HG03432 (cell line): ENCODE measurements at regions not wholly inside any gene's neighbourhood (a gene's known extent, or its start where the extent isn't known, plus 50 kb on each side); places are given as distances from the start of the nearest gene placed in this dataset.
"Not testable (repeated sequence)": the region's sequence is repeated elsewhere in the genome, so short reads cannot be mapped to it uniquely, and the experiment has no call there.

ENCODE experiments used
- ATAC-seq: cut with Tn5 transposase; IDR thresholded peaks from one replicate; pipeline ENCODE4 v1.9.1; 2021; ENCODE audit warnings: mild to moderate bottlenecking, moderate library complexity; ENCODE audit not compliant: unreplicated experiment

- no peak for ATAC-seq
Observed at GRCh38 chr18:44265437-44265836, 415.3 kb upstream of the SETBP1 start.

DNA sequence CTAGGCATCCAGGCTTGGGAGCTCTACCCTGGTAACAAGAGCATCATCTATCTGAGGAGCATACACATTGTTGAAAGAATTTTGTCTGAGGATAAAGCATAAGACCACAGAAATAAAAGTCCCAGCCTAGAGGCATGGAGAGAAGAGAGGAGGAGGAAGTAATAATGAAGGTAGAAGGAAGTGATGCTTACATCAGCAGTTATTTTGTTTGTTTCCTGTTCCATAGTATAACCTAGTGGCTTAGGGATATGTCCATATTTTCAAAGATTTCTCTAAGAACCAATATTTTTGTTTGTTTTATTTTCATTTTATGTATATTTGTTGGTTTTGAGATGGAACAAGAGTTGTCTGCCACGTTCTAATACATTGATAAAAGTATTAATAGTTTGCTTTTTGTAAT, 407.4 kb upstream of the SETBP1 start:
- no peak for ATAC-seq

DNA sequence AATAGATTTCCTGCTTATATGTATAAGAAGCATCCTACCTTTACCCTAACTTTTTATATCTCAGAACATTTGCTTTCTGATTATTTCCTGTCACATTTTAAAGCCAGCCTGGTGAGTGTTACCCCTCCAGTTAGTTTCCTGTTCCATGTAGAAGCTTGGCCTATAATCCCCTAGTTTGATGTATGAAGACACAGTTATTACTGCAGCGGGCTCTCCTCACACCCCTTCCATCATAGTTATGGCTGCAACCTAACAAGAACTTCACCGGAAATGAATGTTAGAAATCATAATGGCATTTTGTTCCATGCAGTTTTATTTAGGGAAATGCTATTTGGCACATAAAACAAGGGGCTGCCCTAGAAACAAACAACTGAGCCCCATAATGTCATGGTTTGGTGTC, 400.2 kb upstream of the SETBP1 start:
- ATAC-seq: no peak

DNA sequence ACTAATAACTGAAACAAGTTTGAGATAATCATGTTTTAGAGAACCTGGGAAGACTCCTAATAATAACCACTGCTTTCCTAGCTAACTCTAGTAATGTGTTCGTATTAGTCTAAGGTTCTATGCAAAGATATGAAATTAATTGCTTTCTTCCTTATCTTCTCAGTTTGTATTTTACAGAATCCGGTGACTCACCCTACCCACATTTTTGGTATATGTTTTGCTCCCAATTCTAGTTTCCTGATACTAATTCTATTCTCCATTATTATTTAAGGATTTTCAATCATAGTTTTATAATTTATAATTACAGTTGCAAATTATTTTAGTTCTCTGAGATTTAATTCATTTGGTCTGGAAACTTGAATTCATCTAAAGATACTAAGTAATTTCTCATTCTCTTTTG, 394.6 kb upstream of the SETBP1 start:
- no peak for ATAC-seq

DNA sequence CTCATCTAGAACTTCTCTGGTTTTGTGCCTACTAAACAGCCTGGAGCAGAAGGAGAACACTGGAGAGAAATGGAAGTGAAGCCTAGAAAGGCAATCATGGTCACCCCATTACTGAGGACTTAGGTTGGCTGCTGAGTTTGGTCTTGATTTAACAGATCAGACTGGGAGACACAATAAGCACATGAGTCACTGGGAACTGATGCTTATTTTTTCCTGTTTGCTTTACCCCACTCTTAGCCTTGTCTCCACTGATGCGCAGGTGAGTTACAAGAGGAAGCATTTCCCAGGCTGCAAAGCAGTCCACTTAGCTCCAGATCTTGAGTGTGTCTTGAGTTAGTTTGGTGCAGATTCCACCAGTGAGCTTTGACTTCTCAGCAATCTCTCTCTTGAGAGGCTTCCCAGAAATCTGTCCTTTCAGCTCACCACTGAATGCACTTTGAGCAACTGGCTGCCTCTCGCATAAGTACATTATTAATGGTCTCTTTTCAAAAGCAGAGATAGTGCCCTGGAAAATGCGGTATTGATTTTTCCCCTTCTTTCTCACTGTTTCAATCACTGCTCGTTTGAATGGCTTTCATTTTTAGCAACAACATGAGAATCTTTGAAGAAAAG, 390.2 kb upstream of the SETBP1 start:
- ATAC-seq: no peak

DNA sequence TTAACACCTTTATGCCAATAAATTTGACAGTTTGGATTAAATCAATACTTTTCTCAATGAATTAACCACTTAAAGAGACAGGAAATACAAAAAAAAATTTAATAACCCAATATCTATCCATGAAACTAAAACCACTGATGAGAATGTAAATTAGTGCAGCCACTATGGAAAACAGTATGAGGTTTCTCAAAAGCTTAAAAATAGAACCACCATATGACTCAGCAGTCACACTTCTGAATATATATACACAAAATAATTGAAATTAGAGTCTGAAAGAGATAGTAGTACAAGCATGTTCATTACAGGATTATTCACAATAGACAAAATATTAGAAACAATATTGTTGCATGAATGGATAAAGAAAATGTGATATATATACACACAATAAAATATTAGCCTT, 382.1 kb upstream of the SETBP1 start:
- ATAC-seq: no peak

DNA sequence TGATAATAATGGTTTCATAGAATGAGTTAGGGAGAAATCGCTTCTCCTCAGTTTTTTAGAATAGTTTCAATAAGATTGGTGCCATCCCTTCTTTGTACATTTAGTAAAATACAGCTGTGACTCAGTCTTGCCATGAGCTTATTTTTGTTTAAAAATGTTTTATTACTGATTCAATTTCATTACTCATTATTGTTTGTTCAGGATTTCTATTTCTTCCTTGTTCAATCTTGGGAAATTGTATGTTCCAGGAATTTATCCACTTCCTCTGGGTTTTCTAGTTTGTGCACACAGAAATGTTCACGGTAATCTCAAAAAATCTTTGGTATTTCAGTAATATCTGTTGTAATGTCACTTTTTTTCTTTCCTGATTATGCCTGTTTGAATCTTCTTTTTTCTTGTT, 371.5 kb upstream of the SETBP1 start:
- ATAC-seq: no peak

DNA sequence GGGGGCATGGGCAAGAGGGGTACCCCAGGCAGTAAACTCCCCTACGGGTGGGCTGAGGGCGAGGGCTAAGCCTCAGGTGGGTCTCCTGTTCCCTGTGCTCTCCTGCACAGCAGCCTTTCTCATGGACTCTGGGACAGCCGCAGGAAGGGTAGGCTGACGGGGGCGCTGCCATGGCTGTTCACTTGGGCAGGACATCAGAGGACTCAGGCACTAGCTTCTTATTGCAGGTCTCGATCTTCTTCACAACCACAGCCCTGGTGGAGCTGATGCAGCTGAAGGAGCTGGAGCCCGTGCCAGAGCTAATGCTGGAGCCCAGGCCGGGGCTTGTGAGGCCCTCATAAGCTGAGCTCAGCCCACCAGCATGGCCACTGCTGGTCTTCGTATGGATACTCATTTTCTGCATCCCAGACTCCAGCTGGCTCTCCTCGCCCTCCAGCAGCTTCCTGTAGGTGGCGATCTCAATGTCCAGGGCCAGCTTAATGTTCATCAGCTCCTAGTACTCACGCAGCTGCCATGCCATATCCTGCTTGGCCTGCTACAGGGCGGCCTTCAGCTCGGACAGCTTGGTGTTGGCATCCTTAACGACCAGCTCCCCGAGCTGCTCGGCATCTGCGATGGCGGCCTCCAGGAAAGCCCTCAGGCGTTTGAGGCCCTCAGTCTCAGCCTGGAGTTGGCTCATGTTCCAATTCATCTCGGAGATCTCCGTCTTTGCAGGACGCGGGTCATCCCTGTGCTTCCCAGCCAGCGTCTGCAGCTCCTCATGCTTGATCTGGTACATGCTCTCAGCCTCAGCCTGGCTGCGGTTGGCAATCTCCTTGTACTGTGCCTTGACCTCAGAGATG, 359.8 kb upstream of the SETBP1 start:
- ATAC-seq: no peak

- ATAC-seq: no peak
Observed at GRCh38 chr18:44321868-44322590, 358.7 kb upstream of the SETBP1 start.

GRCh38 chr18:44323125-44323524, 357.6 kb upstream of the SETBP1 start:
- no peak for ATAC-seq

DNA sequence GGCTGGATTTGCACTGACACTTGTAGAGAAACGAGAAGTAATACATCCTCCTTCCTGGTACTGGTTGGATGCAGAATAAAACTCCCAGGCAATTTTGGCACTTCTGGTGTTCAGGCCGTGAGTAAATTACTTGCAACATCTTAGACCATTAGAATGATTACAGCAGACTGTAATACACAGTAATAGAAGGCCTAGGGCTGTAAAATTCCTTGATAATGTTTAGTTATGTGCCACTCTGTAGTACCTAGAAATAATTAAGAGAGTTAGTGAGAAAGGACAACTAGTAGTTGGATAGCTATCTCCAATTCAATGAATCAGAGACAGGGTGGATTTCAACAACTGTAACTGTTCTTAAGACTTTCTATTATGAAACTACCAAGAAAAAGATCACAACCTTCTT, 356.3 kb upstream of the SETBP1 start:
- ATAC-seq: no peak

DNA sequence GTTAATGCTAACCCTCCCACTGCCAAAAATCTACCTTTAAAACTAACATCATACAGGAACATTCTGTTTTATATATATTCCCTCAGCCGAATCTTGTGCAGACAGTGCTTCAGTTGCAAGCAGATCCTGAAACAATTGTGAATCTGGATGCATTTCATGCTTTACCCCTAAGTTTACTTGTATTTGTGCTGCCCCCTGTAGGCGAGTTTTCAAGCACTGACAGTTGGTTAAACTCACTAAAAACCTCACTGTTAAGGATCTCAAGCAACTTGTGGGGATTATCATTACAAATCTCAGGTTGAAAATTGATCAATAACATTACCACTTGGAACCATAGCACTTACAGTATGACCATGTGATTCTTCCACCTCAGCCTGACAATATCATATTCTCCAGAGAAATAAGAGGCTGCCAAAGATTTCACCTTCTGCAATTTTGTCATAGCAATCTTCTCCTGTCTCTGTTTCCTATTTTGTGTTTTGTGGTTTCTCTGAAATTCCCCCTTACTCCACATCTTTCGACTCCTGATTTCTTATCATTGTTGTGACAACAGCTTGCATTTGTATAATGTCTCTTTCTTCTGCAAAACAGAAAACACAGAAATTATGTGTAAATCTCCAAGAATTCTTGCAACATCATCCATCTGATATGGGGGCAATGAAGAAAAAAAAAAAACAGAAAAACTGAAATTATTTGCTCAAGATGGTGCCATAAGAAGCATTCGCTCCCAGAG, 354.6 kb upstream of the SETBP1 start:
- no peak for ATAC-seq

GRCh38 chr18:44331656-44332570, 348.8 kb upstream of the SETBP1 start:
- no peak for ATAC-seq

GRCh38 chr18:44341759-44342158, 338.9 kb upstream of the SETBP1 start:
- ATAC-seq: no peak

DNA sequence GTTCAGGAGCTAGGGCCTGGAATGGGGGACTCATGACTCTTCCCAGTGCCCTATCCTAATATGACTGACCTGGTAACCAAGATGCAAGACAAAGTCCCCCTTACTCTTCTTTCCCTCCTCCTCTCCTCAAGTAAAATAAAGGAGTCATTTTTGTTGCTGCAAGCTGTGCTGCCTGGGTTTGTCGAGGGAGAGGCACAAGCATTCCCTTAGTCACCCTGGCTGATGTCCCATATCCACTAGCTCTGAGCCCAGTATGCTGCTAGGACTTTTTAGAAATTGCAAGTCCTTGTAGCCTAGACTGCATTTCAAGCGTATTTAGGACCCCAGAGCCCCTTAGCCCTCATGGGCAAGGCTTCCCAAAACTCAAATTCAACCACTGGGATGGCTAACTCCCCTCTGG, 338.5 kb upstream of the SETBP1 start:
- ATAC-seq: no peak

DNA sequence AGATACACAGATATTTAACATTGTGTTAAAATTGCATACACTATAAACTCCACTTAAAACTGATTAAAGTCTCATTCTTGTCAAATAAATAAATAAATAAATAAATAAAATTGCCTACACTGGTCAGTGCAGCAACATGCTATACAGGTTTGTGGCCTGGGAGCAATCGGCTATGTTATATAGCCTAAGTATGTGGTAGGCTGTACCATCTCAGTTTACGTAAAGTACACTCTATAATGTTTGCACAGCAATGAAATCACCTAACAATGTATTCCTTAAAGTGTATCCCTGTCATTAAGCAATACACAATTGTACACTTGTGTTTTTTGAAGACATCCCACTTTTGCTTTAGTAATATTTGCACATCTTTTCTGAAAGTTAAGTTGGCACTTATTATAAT, 337.7 kb upstream of the SETBP1 start:
- ATAC-seq: no peak

DNA sequence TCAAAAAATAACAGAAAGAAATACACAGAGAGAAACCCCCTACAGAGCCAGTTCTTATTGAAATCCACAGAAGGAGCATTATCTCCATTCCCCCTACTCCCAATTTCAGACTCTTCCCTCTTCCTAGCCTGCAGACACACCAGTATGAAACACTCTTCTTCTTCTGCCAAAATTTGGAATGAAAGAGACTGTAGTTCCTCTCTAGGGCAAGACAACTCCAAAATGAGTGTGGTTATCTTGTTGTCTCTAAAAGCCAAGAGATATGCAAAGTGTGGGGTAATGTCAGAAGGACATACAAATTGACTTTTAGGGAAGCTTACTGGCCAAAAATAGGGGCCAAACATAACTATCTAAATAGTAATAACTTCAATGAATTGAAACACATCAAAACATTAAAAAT, 337.1 kb upstream of the SETBP1 start:
- ATAC-seq: no peak

DNA sequence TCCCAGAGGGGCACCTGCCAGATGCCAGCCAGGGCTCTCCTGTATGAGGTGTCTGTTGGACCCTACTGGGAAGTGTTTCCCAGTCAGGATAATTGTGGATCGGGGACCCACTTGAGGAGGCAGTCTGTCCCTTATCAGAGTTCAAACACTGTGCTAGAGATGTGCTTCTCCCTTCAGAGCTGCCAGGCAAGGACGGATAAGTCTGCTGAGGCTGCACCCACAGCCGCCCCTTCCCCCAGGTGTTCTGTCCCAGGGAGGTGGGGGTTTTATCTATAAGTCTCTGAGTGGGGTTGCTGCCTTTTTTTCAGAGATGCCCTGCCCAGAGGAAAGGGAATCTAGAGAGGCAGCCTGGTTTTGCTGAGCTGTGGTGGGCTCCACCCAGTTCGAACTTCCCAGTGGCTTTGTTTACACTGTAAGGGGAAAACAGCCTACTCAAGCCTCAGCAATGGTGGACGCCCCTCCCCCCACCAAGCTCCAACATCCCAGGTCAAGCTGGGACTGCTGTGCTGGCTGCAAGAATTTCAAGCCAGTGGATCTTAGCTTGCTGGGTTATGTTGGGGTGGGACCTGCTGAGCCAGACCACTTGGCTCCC, 324.0 kb upstream of the SETBP1 start:
- ATAC-seq: no peak

- no peak for ATAC-seq
Observed at GRCh38 chr18:44358402-44358801, 322.3 kb upstream of the SETBP1 start.

GRCh38 chr18:44359741-44360140, 320.9 kb upstream of the SETBP1 start:
- not testable (repeated sequence) for ATAC-seq
